ENCODE measurements at regions not wholly inside any gene's neighbourhood (a gene's known extent, or its start where the extent isn't known, plus 50 kb on each side); places are given as distances from the start of the nearest gene placed in this dataset.

GRCh38 chr6:134826889-134827737 is 122.8 kb downstream of the ALDH8A1 start (continued):
- TF ChIP-seq CTCFL (IDR thresholded peaks at IDR 0.05; ENCODE audit: borderline replicate concordance, insufficient read depth, low read depth, low read length, poor library complexity, severe bottlenecking) (no peak), RBBP5 (IDR thresholded peaks at IDR 0.05; ENCODE audit: borderline replicate concordance, insufficient read depth, low read length, poor library complexity, severe bottlenecking) (no peak), PHF20 (IDR thresholded peaks at IDR 0.05; ENCODE audit: partially characterized antibody) (no peak), MEF2A (IDR thresholded peaks at IDR 0.05; ENCODE audit: control insufficient read depth, low read depth, low read length) (no peak), ZNF134 (CRISPR knock-in tag; conservative IDR thresholded peaks at IDR 0.05) (no peak), MEIS2 (IDR thresholded peaks at IDR 0.05; ENCODE audit: partially characterized antibody) (peak; percentile 15), MYNN (IDR thresholded peaks at IDR 0.05) (no peak), MYNN (CRISPR knock-in tag; IDR thresholded peaks at IDR 0.05) (no peak), NR2C1 (IDR thresholded peaks at IDR 0.05) (no peak), NR2C1 (tag; IDR thresholded peaks at IDR 0.05) (no peak)
- TF ChIP-seq, protein P1, sequence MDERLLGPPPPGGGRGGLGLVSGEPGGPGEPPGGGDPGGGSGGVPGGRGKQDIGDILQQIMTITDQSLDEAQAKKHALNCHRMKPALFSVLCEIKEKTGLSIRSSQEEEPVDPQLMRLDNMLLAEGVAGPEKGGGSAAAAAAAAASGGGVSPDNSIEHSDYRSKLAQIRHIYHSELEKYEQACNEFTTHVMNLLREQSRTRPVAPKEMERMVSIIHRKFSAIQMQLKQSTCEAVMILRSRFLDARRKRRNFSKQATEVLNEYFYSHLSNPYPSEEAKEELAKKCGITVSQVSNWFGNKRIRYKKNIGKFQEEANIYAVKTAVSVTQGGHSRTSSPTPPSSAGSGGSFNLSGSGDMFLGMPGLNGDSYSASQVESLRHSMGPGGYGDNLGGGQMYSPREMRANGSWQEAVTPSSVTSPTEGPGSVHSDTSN (CRISPR knock-in tag; IDR thresholded peaks at IDR 0.05; ENCODE audit: low read depth): no peak
- TF ChIP-seq, protein P1 (tag; conservative IDR thresholded peaks at IDR 0.05; ENCODE audit: low read depth): 0 out of 2 replicates have a peak, but pooled peaks have one; percentile 24
